ENCODE measurements at regions not wholly inside any gene's neighbourhood (a gene's known extent, or its start where the extent isn't known, plus 50 kb on each side); places are given as distances from the start of the nearest gene placed in this dataset.

GRCh38 chr13:107374038-107374437 lies 806.1 kb upstream of the ARGLU1 start:
- WGBS, 5 donors = 84 to 88% (median 86%) methylated on average over 2 of the region's 2 CpGs

GRCh38 chr13:107373551-107373950 lies 805.6 kb upstream of the ARGLU1 start:
- Histone ChIP-seq H3K9me3 (no peaks in the 10 kb centered on the region), H3K4me3 (no peak overlapping the region), H3K27me3 (no peaks in the 10 kb centered on the region), H3K36me3 (no peaks in the 10 kb centered on the region), H3K27ac (no peak overlapping the region), H3K4me1 (no peaks in the 10 kb centered on the region)
- intact Hi-C loops (cut with DNase I; ENCODE audit: low total_unique reads) = no loop called here
- WGBS, 5 donors = 5 to 13% (median 8%) methylated on average over 3 of the region's 3 CpGs
- TF ChIP-seq CTCF (IDR thresholded peaks at IDR 0.05) (peak in 4 of 7 experiments; percentile 18 to 44 (median 29)), POLR2A (IDR thresholded peaks at IDR 0.05) (no peak)
- DNase-seq = peak in 1 of 2 donors; percentile 40

More at GRCh38 chr13:107374038-107374437, 806.1 kb upstream of the ARGLU1 start:
- Histone ChIP-seq H3K27me3 (no peaks in the 10 kb centered on the region), H3K4me1 (no peaks in the 10 kb centered on the region), H3K9me3 (no peaks in the 10 kb centered on the region), H3K27ac (no peak overlapping the region), H3K4me3 (no peak overlapping the region), H3K36me3 (no peaks in the 10 kb centered on the region)
- no peak for TF ChIP-seq CTCF (IDR thresholded peaks at IDR 0.05)
- no peak for TF ChIP-seq POLR2A (IDR thresholded peaks at IDR 0.05)
- TF ChIP-seq POLR2AphosphoS5 (IDR thresholded peaks at IDR 0.05) = no peak
- no peak for TF ChIP-seq EP300 (IDR thresholded peaks at IDR 0.05)
- DNase-seq = no peak
- intact Hi-C loops (cut with DNase I; ENCODE audit: low total_unique reads) = no loop called here

GRCh38 chr13:107370015-107370785 lies 802.3 kb upstream of the ARGLU1 start:
- intact Hi-C loops (cut with DNase I; ENCODE audit: low total_unique reads) = no loop called here
- no peaks in the 10 kb centered on the region for H3K36me3 ChIP-seq
- WGBS, 5 donors = 46 to 71% (median 63%) methylated on average over 7 of the region's 7 CpGs
- TF ChIP-seq POLR2A (IDR thresholded peaks at IDR 0.05) = no peak
- H3K4me3 ChIP-seq = no peak overlapping the region
- H3K4me1 ChIP-seq = no peaks in the 10 kb centered on the region
- no peaks in the 10 kb centered on the region for H3K9me3 ChIP-seq
- DNase-seq = no peak
- no peak overlapping the region for H3K27ac ChIP-seq
- H3K27me3 ChIP-seq = no peaks in the 10 kb centered on the region

- intact Hi-C loops (cut with DNase I; ENCODE audit: low total_unique reads) = no loop called here
- TF ChIP-seq POLR2A (IDR thresholded peaks at IDR 0.05) (no peak), CTCF (IDR thresholded peaks at IDR 0.05) (no peak), POLR2AphosphoS5 (IDR thresholded peaks at IDR 0.05) (no peak), EP300 (IDR thresholded peaks at IDR 0.05) (no peak)
- WGBS, 5 donors = 65 to 72% (median 69%) methylated on average over 7 to 8 of the region's 8 CpGs
- Histone ChIP-seq H3K27ac (no peak overlapping the region), H3K4me1 (no peaks in the 10 kb centered on the region), H3K27me3 (no peaks in the 10 kb centered on the region), H3K36me3 (no peaks in the 10 kb centered on the region), H3K9me3 (no peaks in the 10 kb centered on the region), H3K4me3 (no peak overlapping the region)
- DNase-seq = no peak
These were observed 799.3 kb upstream of the ARGLU1 start for GRCh38 chr13:107367258-107367657.
